ENCODE measurements at regions not wholly inside any gene's neighbourhood (a gene's known extent, or its start where the extent isn't known, plus 50 kb on each side); places are given as distances from the start of the nearest gene placed in this dataset.

- Histone ChIP-seq H3K27me3 (ENCODE audit: control insufficient read depth, insufficient read depth, low read length) (no peaks in the 10 kb centered on the region), H3K4me1 (ENCODE audit: control insufficient read depth, insufficient read depth, low read length) (no peaks in the 10 kb centered on the region), H3K9ac (ENCODE audit: low read length) (no peak overlapping the region), H3K36me3 (ENCODE audit: control insufficient read depth, insufficient read depth, low read length) (no peaks in the 10 kb centered on the region), H3K27ac (ENCODE audit: low read depth, low read length) (no peak overlapping the region), H3K9me3 (ENCODE audit: control insufficient read depth, insufficient read depth, low read depth, low read length) (no peaks in the 10 kb centered on the region), H3K4me3 (ENCODE audit: low read depth, low read length) (no peak overlapping the region)
Measured at GRCh38 chr2:220275454-220275853, 648.0 kb downstream of the SLC4A3 start.

- Histone ChIP-seq H3K4me1 (ENCODE audit: control insufficient read depth, insufficient read depth, low read length) (no peaks in the 10 kb centered on the region), H3K36me3 (ENCODE audit: control insufficient read depth, insufficient read depth, low read length) (no peaks in the 10 kb centered on the region), H3K27ac (ENCODE audit: low read depth, low read length) (no peak overlapping the region), H3K4me3 (ENCODE audit: low read depth, low read length) (no peak overlapping the region), H3K9me3 (ENCODE audit: control insufficient read depth, insufficient read depth, low read depth, low read length) (no peaks in the 10 kb centered on the region), H3K9ac (ENCODE audit: low read length) (no peak overlapping the region), H3K27me3 (ENCODE audit: control insufficient read depth, insufficient read depth, low read length) (no peaks in the 10 kb centered on the region)
Measured at GRCh38 chr2:220276741-220277444, 649.5 kb downstream of the SLC4A3 start.

- no peaks in the 10 kb centered on the region for H3K36me3 ChIP-seq (ENCODE audit: control insufficient read depth, insufficient read depth, low read length)
- H3K27me3 ChIP-seq (ENCODE audit: control insufficient read depth, insufficient read depth, low read length): no peaks in the 10 kb centered on the region
- no peak overlapping the region for H3K27ac ChIP-seq (ENCODE audit: low read depth, low read length)
- no peaks in the 10 kb centered on the region for H3K9me3 ChIP-seq (ENCODE audit: control insufficient read depth, insufficient read depth, low read depth, low read length)
- no peak overlapping the region for H3K4me3 ChIP-seq (ENCODE audit: low read depth, low read length)
- H3K9ac ChIP-seq (ENCODE audit: low read length): no peak overlapping the region
- H3K4me1 ChIP-seq (ENCODE audit: control insufficient read depth, insufficient read depth, low read length): no peaks in the 10 kb centered on the region
Measured at GRCh38 chr2:220277445-220277975, 650.1 kb downstream of the SLC4A3 start.

- Histone ChIP-seq H3K4me1 (ENCODE audit: control insufficient read depth, insufficient read depth, low read length) (no peaks in the 10 kb centered on the region), H3K4me3 (ENCODE audit: low read depth, low read length) (no peak overlapping the region), H3K36me3 (ENCODE audit: control insufficient read depth, insufficient read depth, low read length) (no peaks in the 10 kb centered on the region), H3K9me3 (ENCODE audit: control insufficient read depth, insufficient read depth, low read depth, low read length) (no peaks in the 10 kb centered on the region), H3K27me3 (ENCODE audit: control insufficient read depth, insufficient read depth, low read length) (no peaks in the 10 kb centered on the region), H3K9ac (ENCODE audit: low read length) (no peak overlapping the region), H3K27ac (ENCODE audit: low read depth, low read length) (no peak overlapping the region)
Measured at GRCh38 chr2:220278022-220278421, 650.6 kb downstream of the SLC4A3 start.

- Histone ChIP-seq H3K4me1 (ENCODE audit: control insufficient read depth, insufficient read depth, low read length) (no peaks in the 10 kb centered on the region), H3K36me3 (ENCODE audit: control insufficient read depth, insufficient read depth, low read length) (no peaks in the 10 kb centered on the region), H3K27me3 (ENCODE audit: control insufficient read depth, insufficient read depth, low read length) (no peaks in the 10 kb centered on the region), H3K9me3 (ENCODE audit: control insufficient read depth, insufficient read depth, low read depth, low read length) (no peaks in the 10 kb centered on the region), H3K9ac (ENCODE audit: low read length) (no peak overlapping the region), H3K27ac (ENCODE audit: low read depth, low read length) (no peak overlapping the region), H3K4me3 (ENCODE audit: low read depth, low read length) (no peak overlapping the region)
Measured at GRCh38 chr2:220279372-220279771, 651.9 kb downstream of the SLC4A3 start.

GRCh38 chr2:220279840-220280239, 652.4 kb downstream of the SLC4A3 start:
- Histone ChIP-seq H3K27me3 (ENCODE audit: control insufficient read depth, insufficient read depth, low read length) (no peaks in the 10 kb centered on the region), H3K4me1 (ENCODE audit: control insufficient read depth, insufficient read depth, low read length) (no peaks in the 10 kb centered on the region), H3K9me3 (ENCODE audit: control insufficient read depth, insufficient read depth, low read depth, low read length) (no peaks in the 10 kb centered on the region), H3K4me3 (ENCODE audit: low read depth, low read length) (no peak overlapping the region), H3K36me3 (ENCODE audit: control insufficient read depth, insufficient read depth, low read length) (no peaks in the 10 kb centered on the region), H3K27ac (ENCODE audit: low read depth, low read length) (no peak overlapping the region), H3K9ac (ENCODE audit: low read length) (no peak overlapping the region)

- no peak overlapping the region for H3K9ac ChIP-seq (ENCODE audit: low read length)
- H3K36me3 ChIP-seq (ENCODE audit: control insufficient read depth, insufficient read depth, low read length): no peaks in the 10 kb centered on the region
- no peaks in the 10 kb centered on the region for H3K4me1 ChIP-seq (ENCODE audit: control insufficient read depth, insufficient read depth, low read length)
- H3K4me3 ChIP-seq (ENCODE audit: low read depth, low read length): no peak overlapping the region
- no peaks in the 10 kb centered on the region for H3K9me3 ChIP-seq (ENCODE audit: control insufficient read depth, insufficient read depth, low read depth, low read length)
- H3K27me3 ChIP-seq (ENCODE audit: control insufficient read depth, insufficient read depth, low read length): no peaks in the 10 kb centered on the region
- no peak overlapping the region for H3K27ac ChIP-seq (ENCODE audit: low read depth, low read length)
Measured at GRCh38 chr2:220280736-220281135, 653.3 kb downstream of the SLC4A3 start.

GRCh38 chr2:220281771-220282170, 654.3 kb downstream of the SLC4A3 start:
- no peak overlapping the region for H3K27ac ChIP-seq (ENCODE audit: low read depth, low read length)
- H3K36me3 ChIP-seq (ENCODE audit: control insufficient read depth, insufficient read depth, low read length): no peaks in the 10 kb centered on the region
- no peaks in the 10 kb centered on the region for H3K9me3 ChIP-seq (ENCODE audit: control insufficient read depth, insufficient read depth, low read depth, low read length)
- H3K4me3 ChIP-seq (ENCODE audit: low read depth, low read length): no peak overlapping the region
- no peak overlapping the region for H3K9ac ChIP-seq (ENCODE audit: low read length)
- no peaks in the 10 kb centered on the region for H3K27me3 ChIP-seq (ENCODE audit: control insufficient read depth, insufficient read depth, low read length)
- H3K4me1 ChIP-seq (ENCODE audit: control insufficient read depth, insufficient read depth, low read length): no peaks in the 10 kb centered on the region

- H3K36me3 ChIP-seq (ENCODE audit: control insufficient read depth, insufficient read depth, low read length): no peaks in the 10 kb centered on the region
- no peaks in the 10 kb centered on the region for H3K9me3 ChIP-seq (ENCODE audit: control insufficient read depth, insufficient read depth, low read depth, low read length)
- H3K4me1 ChIP-seq (ENCODE audit: control insufficient read depth, insufficient read depth, low read length): no peaks in the 10 kb centered on the region
- H3K27ac ChIP-seq (ENCODE audit: low read depth, low read length): no peak overlapping the region
- H3K9ac ChIP-seq (ENCODE audit: low read length): no peak overlapping the region
- no peaks in the 10 kb centered on the region for H3K27me3 ChIP-seq (ENCODE audit: control insufficient read depth, insufficient read depth, low read length)
- no peak overlapping the region for H3K4me3 ChIP-seq (ENCODE audit: low read depth, low read length)
Measured at GRCh38 chr2:220282236-220282635, 654.8 kb downstream of the SLC4A3 start.

- no peaks in the 10 kb centered on the region for H3K27me3 ChIP-seq (ENCODE audit: control insufficient read depth, insufficient read depth, low read length)
- H3K4me3 ChIP-seq (ENCODE audit: low read depth, low read length): no peak overlapping the region
- no peaks in the 10 kb centered on the region for H3K36me3 ChIP-seq (ENCODE audit: control insufficient read depth, insufficient read depth, low read length)
- H3K27ac ChIP-seq (ENCODE audit: low read depth, low read length): no peak overlapping the region
- no peak overlapping the region for H3K9ac ChIP-seq (ENCODE audit: low read length)
- no peaks in the 10 kb centered on the region for H3K4me1 ChIP-seq (ENCODE audit: control insufficient read depth, insufficient read depth, low read length)
- peaks cover 3% of the 10 kb centered on the region; the same call in 1 of the 2 replicates for H3K9me3 ChIP-seq (ENCODE audit: control insufficient read depth, insufficient read depth, low read depth, low read length)
Measured at GRCh38 chr2:220293966-220294365, 666.5 kb downstream of the SLC4A3 start.

GRCh38 chr2:220296174-220296573, 668.7 kb downstream of the SLC4A3 start:
- Histone ChIP-seq H3K9ac (ENCODE audit: low read length) (no peak overlapping the region), H3K4me3 (ENCODE audit: low read depth, low read length) (no peak overlapping the region), H3K27me3 (ENCODE audit: control insufficient read depth, insufficient read depth, low read length) (no peaks in the 10 kb centered on the region), H3K27ac (ENCODE audit: low read depth, low read length) (no peak overlapping the region), H3K9me3 (ENCODE audit: control insufficient read depth, insufficient read depth, low read depth, low read length) (peaks cover 3% of the 10 kb centered on the region; the same call in 1 of the 2 replicates), H3K4me1 (ENCODE audit: control insufficient read depth, insufficient read depth, low read length) (no peaks in the 10 kb centered on the region), H3K36me3 (ENCODE audit: control insufficient read depth, insufficient read depth, low read length) (no peaks in the 10 kb centered on the region)

All from HUES6 (cell line).